ENCODE measurements at regions not wholly inside any gene's neighbourhood (a gene's known extent, or its start where the extent isn't known, plus 50 kb on each side); places are given as distances from the start of the nearest gene placed in this dataset.
A peak's percentile ranks its signal among the peaks of the same experiment; 100 is the strongest.

GRCh38 chr2:78020491-78020890, 498.3 kb upstream of the LRRTM4 start:
- H3K4ac ChIP-seq (ENCODE audit: low read depth, low read length), result no peak overlapping the region
- H3K27ac Mint-ChIP-seq, result peak overlapping the region in 1 of 3 experiments; percentile 46; a peak in 1 of 7 replicates
- H3K27ac ChIP-seq (ENCODE audit: insufficient read length, low read depth, low read length), result no peak overlapping the region
- H3K18ac ChIP-seq (ENCODE audit: insufficient read length, low read depth, low read length), result no peak overlapping the region
- no peak overlapping the region for H2BK20ac ChIP-seq (ENCODE audit: low read depth, low read length, poor library complexity, severe bottlenecking)
- no peaks in the 10 kb centered on the region for H3K79me1 ChIP-seq (ENCODE audit: insufficient read depth, low read depth, low read length, poor library complexity, severe bottlenecking)
- H3K4me1 Mint-ChIP-seq, result no peaks in the 10 kb centered on the region
- H3K27me3 ChIP-seq (ENCODE audit: insufficient read depth, low read length), result no peaks in the 10 kb centered on the region
- H3K23ac ChIP-seq (ENCODE audit: insufficient read length, low read depth, low read length), result no peak overlapping the region
- no peaks in the 10 kb centered on the region for H3K27me3 Mint-ChIP-seq (ENCODE audit: low read depth)
- DNase-seq, result no peak
- no peak overlapping the region for H2BK5ac ChIP-seq (ENCODE audit: insufficient read length, low read length)
- peaks cover 0 to 9% of the 10 kb centered on the region in 2 experiments; a peak in 4 of 5 replicates for H3K9me3 Mint-ChIP-seq
- no peak overlapping the region for H3K4me2 ChIP-seq (ENCODE audit: insufficient read depth, insufficient read length, low read length)
- no peak overlapping the region for H3T11ph ChIP-seq (ENCODE audit: low read length)
- no peaks in the 10 kb centered on the region for H3K23me2 ChIP-seq (ENCODE audit: insufficient read length, low read depth, low read length, poor library complexity, severe bottlenecking)
- H3K9me3 ChIP-seq (ENCODE audit: control insufficient read depth, low read depth, low read length), result no peaks in the 10 kb centered on the region
- H3K4me3 Mint-ChIP-seq, result no peak overlapping the region
- H2BK15ac ChIP-seq (ENCODE audit: low read depth, low read length), result no peak overlapping the region
- no peak overlapping the region for H4K91ac ChIP-seq (ENCODE audit: insufficient read length, low read depth, low read length)
- no peak overlapping the region for H2AK5ac ChIP-seq (ENCODE audit: insufficient read length, low read length)
- no peaks in the 10 kb centered on the region for H3K79me2 ChIP-seq (ENCODE audit: insufficient read depth, low read length)
- no peak for TF ChIP-seq CTCF (conservative IDR thresholded peaks at IDR 0.05)
- no peaks in the 10 kb centered on the region for H4K20me1 ChIP-seq (ENCODE audit: control insufficient read depth, insufficient read depth, insufficient read length)
- H2BK12ac ChIP-seq (ENCODE audit: insufficient read length, low read depth, low read length), result no peak overlapping the region
- WGBS (ENCODE audit: extremely low coverage, insufficient read length, low lambda C conversion rate), result no CpG with 5 or more reads among the region's 4 CpGs
- no peak overlapping the region for H3K14ac ChIP-seq (ENCODE audit: insufficient read depth, low read length)
- peaks cover 0 to 11% (median 6%) of the 10 kb centered on the region in 3 experiments; a peak in 3 of 7 replicates for H3K36me3 Mint-ChIP-seq (ENCODE audit: insufficient read depth in 1 of 3, low read depth in 3 of 3)
- H3K4me1 ChIP-seq (ENCODE audit: insufficient read depth, low read length), result no peaks in the 10 kb centered on the region
- H3K56ac ChIP-seq (ENCODE audit: insufficient read length, low read depth, low read length), result no peak overlapping the region
- H4K8ac ChIP-seq (replicated peaks; ENCODE audit: insufficient read length, low read depth, low read length), result no peak overlapping the region
- no peak overlapping the region for H2AFZ ChIP-seq (ENCODE audit: low read length)
- no peak overlapping the region for H2BK120ac ChIP-seq (ENCODE audit: low read depth, low read length, poor library complexity, severe bottlenecking)
- H4K5ac ChIP-seq (ENCODE audit: insufficient read length, low read depth, low read length), result no peak overlapping the region
- no peak overlapping the region for H3K9ac ChIP-seq (ENCODE audit: extremely low read depth, insufficient read length, low read length)

All from H9 (cell line).